Astrocyte (in vitro differentiated cells and primary cell): ENCODE measurements at regions not wholly inside any gene's neighbourhood (a gene's known extent, or its start where the extent isn't known, plus 50 kb on each side); places are given as distances from the start of the nearest gene placed in this dataset.

Experiments used
- DNase-seq: peaks from one replicate; pipeline ENCODE4 v3.0.0-alpha.2; 2010; ENCODE audit warnings: low read depth
- FAIRE-seq: peaks from 2 replicates; lab custom pipeline; 2011; peaks lifted over from hg19 to GRCh38; lab: Jason Lieb, UNC
- H2AFZ ChIP-seq: 2 replicates; pipeline ENCODE4 v1.6.0; 2012; ENCODE audit warnings: low read depth, low read length, inconsistent platforms
- H3K27ac ChIP-seq: 2 replicates; pipeline ENCODE4 v1.5.1; 2011; ENCODE audit warnings: low read depth, low read length, inconsistent platforms
- H3K27me3 ChIP-seq: 2 replicates; pipeline ENCODE4 v1.6.0; 2011; ENCODE audit warnings: low read length, inconsistent platforms; ENCODE audit not compliant: insufficient read depth
- H3K36me3 ChIP-seq: 2 replicates; pipeline ENCODE4 v1.5.1; 2011; ENCODE audit warnings: low read length, inconsistent platforms; ENCODE audit not compliant: insufficient read depth
- H3K4me1 ChIP-seq: 2 replicates; pipeline ENCODE4 v1.5.1; 2011; ENCODE audit warnings: low read length, inconsistent platforms; ENCODE audit not compliant: insufficient read depth
- H3K4me2 ChIP-seq: 2 replicates; pipeline ENCODE4 v1.6.0; 2012; ENCODE audit warnings: low read length, inconsistent platforms
- H3K4me3 ChIP-seq: 2 replicates; pipeline ENCODE4 v1.5.1; 2011; ENCODE audit warnings: low read depth, mild to moderate bottlenecking, low read length, inconsistent platforms; ENCODE audit not compliant: insufficient read depth
- H3K79me2 ChIP-seq: 2 replicates; pipeline ENCODE4 v1.6.0; 2012; ENCODE audit warnings: mild to moderate bottlenecking, low read length, inconsistent platforms; ENCODE audit not compliant: insufficient read depth
- H3K9ac ChIP-seq: 2 replicates; pipeline ENCODE4 v1.6.0; 2012; ENCODE audit warnings: mild to moderate bottlenecking, low read length, inconsistent platforms
- H3K9me3 ChIP-seq: 2 replicates; pipeline ENCODE4 v1.5.1; 2012; ENCODE audit warnings: low read depth, mild to moderate bottlenecking, low read length, inconsistent platforms; ENCODE audit not compliant: insufficient read depth
- H4K20me1 ChIP-seq: 2 replicates; pipeline ENCODE4 v1.6.0; 2012; ENCODE audit warnings: low read length, inconsistent platforms; ENCODE audit not compliant: insufficient read depth
- H3K27ac Mint-ChIP-seq: one replicate; pipeline ENCODE4 v1.8.0; 2021; ENCODE audit warnings: mild to moderate bottlenecking, mixed read lengths; ENCODE audit not compliant: unreplicated experiment
- H3K27me3 Mint-ChIP-seq: one replicate; pipeline ENCODE4 v1.8.0; 2021; ENCODE audit warnings: low read depth, mixed read lengths; ENCODE audit not compliant: unreplicated experiment
- H3K36me3 Mint-ChIP-seq: one replicate; pipeline ENCODE4 v1.8.0; 2021; ENCODE audit warnings: low read depth, mixed read lengths; ENCODE audit not compliant: unreplicated experiment
- H3K4me1 Mint-ChIP-seq: one replicate; pipeline ENCODE4 v1.8.0; 2021; ENCODE audit warnings: low read depth, mixed read lengths; ENCODE audit not compliant: unreplicated experiment
- H3K4me3 Mint-ChIP-seq: one replicate; pipeline ENCODE4 v1.8.0; 2021; ENCODE audit warnings: mild to moderate bottlenecking, moderate library complexity, mixed read lengths; ENCODE audit not compliant: unreplicated experiment
- H3K9me3 Mint-ChIP-seq: one replicate; pipeline ENCODE4 v1.8.0; 2021; ENCODE audit warnings: mild to moderate bottlenecking, mixed read lengths; ENCODE audit not compliant: unreplicated experiment
- EZH2 ChIP-seq: IDR thresholded peaks from 2 replicates; pipeline ENCODE4 v1.6.1; 2012; ENCODE audit warnings: mild to moderate bottlenecking, low read length, inconsistent platforms; ENCODE audit not compliant: insufficient read depth
- TF ChIP-seq, protein P1 (sequence below): IDR thresholded peaks from 2 replicates; pipeline ENCODE4 v1.5.1; 2011; ENCODE audit warnings: low read depth, mild to moderate bottlenecking, inconsistent platforms, low read length, moderate library complexity; ENCODE audit not compliant: insufficient read depth

- no peak for TF ChIP-seq EZH2
- TF ChIP-seq, protein P1, sequence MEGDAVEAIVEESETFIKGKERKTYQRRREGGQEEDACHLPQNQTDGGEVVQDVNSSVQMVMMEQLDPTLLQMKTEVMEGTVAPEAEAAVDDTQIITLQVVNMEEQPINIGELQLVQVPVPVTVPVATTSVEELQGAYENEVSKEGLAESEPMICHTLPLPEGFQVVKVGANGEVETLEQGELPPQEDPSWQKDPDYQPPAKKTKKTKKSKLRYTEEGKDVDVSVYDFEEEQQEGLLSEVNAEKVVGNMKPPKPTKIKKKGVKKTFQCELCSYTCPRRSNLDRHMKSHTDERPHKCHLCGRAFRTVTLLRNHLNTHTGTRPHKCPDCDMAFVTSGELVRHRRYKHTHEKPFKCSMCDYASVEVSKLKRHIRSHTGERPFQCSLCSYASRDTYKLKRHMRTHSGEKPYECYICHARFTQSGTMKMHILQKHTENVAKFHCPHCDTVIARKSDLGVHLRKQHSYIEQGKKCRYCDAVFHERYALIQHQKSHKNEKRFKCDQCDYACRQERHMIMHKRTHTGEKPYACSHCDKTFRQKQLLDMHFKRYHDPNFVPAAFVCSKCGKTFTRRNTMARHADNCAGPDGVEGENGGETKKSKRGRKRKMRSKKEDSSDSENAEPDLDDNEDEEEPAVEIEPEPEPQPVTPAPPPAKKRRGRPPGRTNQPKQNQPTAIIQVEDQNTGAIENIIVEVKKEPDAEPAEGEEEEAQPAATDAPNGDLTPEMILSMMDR: no peak
- Histone ChIP-seq H3K9me3 (no peaks in the 10 kb centered on the region), H3K4me3 (no peak overlapping the region), H3K36me3 (no peaks in the 10 kb centered on the region), H2AFZ (no peak overlapping the region), H3K4me2 (no peak overlapping the region), H3K4me1 (no peaks in the 10 kb centered on the region), H3K27me3 (no peaks in the 10 kb centered on the region), H4K20me1 (no peaks in the 10 kb centered on the region), H3K9ac (no peak overlapping the region), H3K79me2 (no peaks in the 10 kb centered on the region), H3K27ac (no peak overlapping the region)
- Mint-ChIP-seq H3K27me3 (peaks cover 4% of the 10 kb centered on the region), H3K4me3 (no peak overlapping the region), H3K36me3 (no peaks in the 10 kb centered on the region), H3K9me3 (no peaks in the 10 kb centered on the region), H3K4me1 (no peaks in the 10 kb centered on the region), H3K27ac (no peak overlapping the region)
- FAIRE-seq (no peak), DNase-seq (no peak)
These were observed 72.3 kb upstream of the ANXA1 start for GRCh38 chr9:73079326-73079725.

- H3K27me3 ChIP-seq: no peaks in the 10 kb centered on the region
- no peaks in the 10 kb centered on the region for H3K36me3 ChIP-seq
- H3K4me1 ChIP-seq: no peaks in the 10 kb centered on the region
- no peaks in the 10 kb centered on the region for H4K20me1 ChIP-seq
- peaks cover 4% of the 10 kb centered on the region for H3K27me3 Mint-ChIP-seq
- H3K4me3 Mint-ChIP-seq: no peak overlapping the region
- no peak overlapping the region for H3K27ac ChIP-seq
- no peak overlapping the region for H3K27ac Mint-ChIP-seq
- DNase-seq: no peak
- no peak for FAIRE-seq
- no peaks in the 10 kb centered on the region for H3K79me2 ChIP-seq
- H3K9me3 Mint-ChIP-seq: no peaks in the 10 kb centered on the region
- H3K4me2 ChIP-seq: no peak overlapping the region
- TF ChIP-seq, protein P1: no peak
- no peak for TF ChIP-seq EZH2
- H2AFZ ChIP-seq: no peak overlapping the region
- H3K36me3 Mint-ChIP-seq: no peaks in the 10 kb centered on the region
- H3K4me1 Mint-ChIP-seq: peaks cover 8% of the 10 kb centered on the region
- H3K4me3 ChIP-seq: no peak overlapping the region
- H3K9me3 ChIP-seq: no peaks in the 10 kb centered on the region
- no peak overlapping the region for H3K9ac ChIP-seq
These were observed 74.0 kb upstream of the ANXA1 start for GRCh38 chr9:73077625-73078030.

DNA sequence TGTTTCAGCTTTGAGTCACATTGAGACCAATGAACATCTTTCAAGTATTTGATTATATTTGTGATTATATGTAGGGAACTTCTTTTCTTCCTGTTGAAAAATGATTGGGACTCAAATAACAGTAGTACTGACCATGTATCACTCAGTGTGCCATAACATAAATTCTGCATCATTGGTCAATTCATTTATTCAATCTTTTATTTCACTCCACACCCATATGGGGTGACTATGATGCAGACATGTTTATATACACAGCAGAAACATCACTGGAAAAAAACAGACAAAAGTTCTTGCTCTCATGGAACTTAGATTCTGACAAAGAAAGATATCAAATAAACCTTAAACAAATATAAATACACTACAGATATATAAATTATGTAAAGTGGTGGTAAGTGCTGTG lies 74.7 kb upstream of the ANXA1 start:
- Mint-ChIP-seq H3K36me3 (no peaks in the 10 kb centered on the region), H3K27me3 (peaks cover 4% of the 10 kb centered on the region), H3K4me1 (peaks cover 8% of the 10 kb centered on the region), H3K9me3 (no peaks in the 10 kb centered on the region), H3K27ac (no peak overlapping the region), H3K4me3 (no peak overlapping the region)
- H4K20me1 ChIP-seq: no peaks in the 10 kb centered on the region
- H3K27me3 ChIP-seq: no peaks in the 10 kb centered on the region
- no peak overlapping the region for H2AFZ ChIP-seq
- no peak overlapping the region for H3K27ac ChIP-seq
- no peak overlapping the region for H3K4me2 ChIP-seq
- no peak for DNase-seq
- no peaks in the 10 kb centered on the region for H3K79me2 ChIP-seq
- no peaks in the 10 kb centered on the region for H3K36me3 ChIP-seq
- no peaks in the 10 kb centered on the region for H3K9me3 ChIP-seq
- no peak overlapping the region for H3K4me3 ChIP-seq
- H3K9ac ChIP-seq: no peak overlapping the region
- TF ChIP-seq, protein P1: no peak
- TF ChIP-seq EZH2: no peak
- no peak for FAIRE-seq
- H3K4me1 ChIP-seq: no peaks in the 10 kb centered on the region
